Large intestine (tissue), 3 donors: ENCODE measurements at regions not wholly inside any gene's neighbourhood (a gene's known extent, or its start where the extent isn't known, plus 50 kb on each side); places are given as distances from the start of the nearest gene placed in this dataset.

Source experiments
- DNase-seq, 2 donors: peaks; one replicate each; pipeline versions ENCODE4 v3.0.0 to v3.0.0-alpha.2; 2013
- H3K27ac ChIP-seq: one replicate; pipeline ENCODE4 v1.5.1; 2013; ENCODE audit warnings: low read length
- H3K27me3 ChIP-seq: 2 replicates; pipeline ENCODE4 v1.6.1; 2013; ENCODE audit warnings: low read length; ENCODE audit not compliant: control insufficient read depth, insufficient read depth
- H3K36me3 ChIP-seq: 2 replicates; pipeline ENCODE4 v1.6.1; 2013; ENCODE audit warnings: low read length; ENCODE audit not compliant: control insufficient read depth, insufficient read depth
- H3K4me1 ChIP-seq: one replicate; pipeline ENCODE4 v1.6.1; 2013; ENCODE audit warnings: low read length; ENCODE audit not compliant: control insufficient read depth, insufficient read depth
- H3K4me3 ChIP-seq: one replicate; pipeline ENCODE4 v1.5.1; 2013; ENCODE audit warnings: low read length
- H3K9me3 ChIP-seq: one replicate; pipeline ENCODE4 v1.6.1; 2013; ENCODE audit warnings: mild to moderate bottlenecking, low read depth, low read length, moderate library complexity; ENCODE audit not compliant: control insufficient read depth
- WGBS: methylation state at CpG from one replicate; pipeline ENCODE4 v1.1.5; 2013; ENCODE audit warnings: low lambda C conversion rate; ENCODE audit not compliant: insufficient coverage; 5-methylcytosine and 5-hydroxymethylcytosine counted together

GRCh38 chr1:101389547-101389929 is 152.7 kb downstream of the S1PR1 start:
- H3K27ac ChIP-seq, result no peak overlapping the region
- no peak overlapping the region for H3K4me3 ChIP-seq
- no CpG with 5 or more reads among the region's 2 CpGs for WGBS
- no peaks in the 10 kb centered on the region for H3K4me1 ChIP-seq
- no peaks in the 10 kb centered on the region for H3K36me3 ChIP-seq
- no peaks in the 10 kb centered on the region for H3K9me3 ChIP-seq
- no peaks in the 10 kb centered on the region for H3K27me3 ChIP-seq
- no peak for DNase-seq

DNA sequence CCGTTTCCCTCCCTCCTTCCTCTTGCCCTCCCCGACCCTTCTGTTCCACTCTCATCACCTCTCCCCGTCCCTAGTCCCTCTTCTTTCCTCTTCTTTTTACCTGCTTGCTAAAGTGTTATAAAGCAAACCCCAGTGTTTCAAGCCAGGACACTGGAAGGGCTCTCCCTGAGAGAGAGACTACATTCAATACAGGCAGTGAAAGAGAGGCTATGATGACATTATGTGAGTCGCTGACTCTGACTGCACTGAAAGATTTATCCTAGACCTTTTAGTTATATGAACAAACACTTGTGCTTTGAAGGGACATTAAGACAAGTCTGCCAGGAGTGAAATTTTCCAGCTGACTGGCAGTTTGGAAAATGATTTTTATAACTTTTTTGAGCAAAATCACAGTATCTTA is 155.7 kb downstream of the S1PR1 start:
- no peaks in the 10 kb centered on the region for H3K9me3 ChIP-seq
- 80% methylated on average over 1 of the region's 4 CpGs for WGBS
- no peaks in the 10 kb centered on the region for H3K36me3 ChIP-seq
- H3K27ac ChIP-seq, result no peak overlapping the region
- no peak for DNase-seq
- no peaks in the 10 kb centered on the region for H3K4me1 ChIP-seq
- no peak overlapping the region for H3K4me3 ChIP-seq
- H3K27me3 ChIP-seq, result no peaks in the 10 kb centered on the region

DNA sequence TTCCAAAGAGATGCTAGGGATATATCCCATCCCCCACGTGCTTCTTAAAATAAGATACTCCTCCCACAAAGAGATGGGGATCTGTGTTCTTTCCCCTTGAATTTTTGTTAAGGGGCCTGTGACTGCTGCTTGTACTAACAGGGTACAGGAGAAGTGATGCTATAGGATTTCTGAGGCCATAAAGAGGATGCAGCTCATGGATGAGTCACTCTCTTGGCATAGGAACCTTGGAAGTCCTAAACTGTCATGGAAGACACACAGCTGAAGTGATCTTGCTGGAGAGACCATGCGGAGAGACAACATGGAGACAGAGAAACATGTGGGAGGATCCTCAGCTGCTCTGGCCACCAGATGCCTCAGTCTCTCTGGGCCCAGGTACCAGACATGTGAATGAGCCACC is 157.2 kb downstream of the S1PR1 start:
- no CpG with 5 or more reads among the region's 2 CpGs for WGBS
- DNase-seq, result no peak
- Histone ChIP-seq H3K4me3 (no peak overlapping the region), H3K9me3 (no peaks in the 10 kb centered on the region), H3K4me1 (no peaks in the 10 kb centered on the region), H3K36me3 (no peaks in the 10 kb centered on the region), H3K27me3 (no peaks in the 10 kb centered on the region), H3K27ac (no peak overlapping the region)

DNA sequence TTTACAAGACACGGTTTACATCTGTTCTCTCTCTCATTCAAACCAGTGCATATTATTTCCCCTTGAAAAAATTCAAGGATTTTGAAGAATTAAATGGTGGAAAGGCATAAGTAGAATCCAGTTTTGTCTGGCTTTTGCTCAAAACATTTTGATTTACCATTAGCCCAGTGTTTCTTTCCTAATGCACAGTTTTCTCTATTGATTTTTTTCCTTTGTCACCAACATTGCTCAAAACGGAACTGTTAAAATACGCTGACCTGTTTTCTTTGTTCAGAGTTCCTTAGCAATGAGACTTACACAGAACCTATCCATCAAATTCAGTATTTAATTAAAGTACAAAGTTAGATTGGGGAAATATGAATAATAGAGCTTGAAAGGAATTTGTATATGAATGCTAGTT is 162.4 kb downstream of the S1PR1 start:
- H3K4me1 ChIP-seq, result no peaks in the 10 kb centered on the region
- no peaks in the 10 kb centered on the region for H3K36me3 ChIP-seq
- DNase-seq, result no peak
- 0% methylated on average over 1 of the region's 3 CpGs for WGBS
- no peak overlapping the region for H3K27ac ChIP-seq
- no peaks in the 10 kb centered on the region for H3K27me3 ChIP-seq
- H3K4me3 ChIP-seq, result no peak overlapping the region
- H3K9me3 ChIP-seq, result no peaks in the 10 kb centered on the region

GRCh38 chr1:101406271-101406670 is 169.5 kb downstream of the S1PR1 start:
- H3K4me3 ChIP-seq, result no peak overlapping the region
- no peak for DNase-seq
- 91% methylated on average over 4 of the region's 4 CpGs for WGBS
- no peaks in the 10 kb centered on the region for H3K27me3 ChIP-seq
- no peaks in the 10 kb centered on the region for H3K9me3 ChIP-seq
- no peaks in the 10 kb centered on the region for H3K36me3 ChIP-seq
- H3K4me1 ChIP-seq, result no peaks in the 10 kb centered on the region
- no peak overlapping the region for H3K27ac ChIP-seq

DNA sequence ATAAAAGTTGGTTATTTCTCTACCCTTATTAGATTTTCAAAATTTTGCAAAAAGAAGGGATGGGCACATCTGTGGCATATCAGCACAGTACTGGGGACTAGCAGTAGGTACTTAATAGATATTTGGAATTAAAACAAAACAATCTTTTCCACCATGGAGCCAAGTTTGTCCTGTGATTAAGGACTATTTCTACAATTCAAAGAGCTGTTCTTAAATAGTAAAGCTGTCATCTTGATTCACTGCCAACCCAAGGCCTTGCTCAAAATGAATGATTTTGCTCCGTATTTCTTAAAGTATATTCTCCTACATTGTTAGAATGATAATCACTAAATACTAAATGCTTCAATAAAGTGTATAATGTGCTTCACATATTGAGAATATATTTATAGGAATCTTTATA is 169.9 kb downstream of the S1PR1 start:
- Histone ChIP-seq H3K9me3 (no peaks in the 10 kb centered on the region), H3K4me1 (no peaks in the 10 kb centered on the region), H3K4me3 (no peak overlapping the region), H3K27ac (no peak overlapping the region), H3K36me3 (no peaks in the 10 kb centered on the region), H3K27me3 (no peaks in the 10 kb centered on the region)
- DNase-seq, result no peak
- WGBS, result no CpG with 5 or more reads among the region's 1 CpG

- WGBS, result no CpG with 5 or more reads among the region's 2 CpGs
- H3K4me1 ChIP-seq, result no peaks in the 10 kb centered on the region
- H3K9me3 ChIP-seq, result no peaks in the 10 kb centered on the region
- no peak for DNase-seq
- no peak overlapping the region for H3K27ac ChIP-seq
- no peaks in the 10 kb centered on the region for H3K27me3 ChIP-seq
- no peaks in the 10 kb centered on the region for H3K36me3 ChIP-seq
- no peak overlapping the region for H3K4me3 ChIP-seq
Observed at GRCh38 chr1:101407505-101408211, 170.8 kb downstream of the S1PR1 start.

DNA sequence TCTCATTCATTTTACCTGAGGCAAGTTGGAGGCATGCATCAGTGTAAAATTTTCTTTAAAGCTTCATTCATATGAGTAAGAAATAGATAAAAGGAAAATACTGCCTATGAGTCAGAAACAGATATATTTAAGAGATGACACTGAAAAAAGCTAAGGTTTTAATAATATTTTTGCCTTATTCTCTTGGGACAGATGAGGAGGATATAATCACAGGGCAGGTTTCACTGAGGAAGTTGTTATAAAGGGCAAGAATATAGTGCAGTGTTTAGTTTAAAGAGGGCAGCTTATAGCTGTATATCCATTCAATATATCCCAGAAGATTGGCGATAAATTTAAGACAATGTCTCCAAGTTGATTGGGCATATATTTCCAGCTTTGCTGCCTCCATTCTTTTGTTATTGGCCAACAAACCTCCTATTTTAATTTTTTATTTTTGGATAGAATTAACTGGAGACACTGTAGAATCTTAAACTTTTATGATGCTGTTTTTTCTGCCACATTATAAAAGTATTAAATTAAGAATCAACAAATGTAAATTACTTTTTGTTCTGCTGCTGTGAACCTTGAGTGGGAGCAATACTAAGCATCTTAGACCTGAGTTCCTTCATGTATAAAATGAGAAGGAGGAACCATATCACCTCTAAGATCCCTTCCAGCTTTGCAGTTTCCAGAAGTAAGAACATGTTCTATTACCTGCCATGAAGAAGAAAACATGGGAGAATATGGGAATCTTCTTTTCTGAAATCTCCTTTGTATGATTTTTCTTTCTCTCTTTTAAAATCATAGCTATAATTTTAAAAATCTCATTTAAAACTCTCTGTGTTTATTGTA is 171.6 kb downstream of the S1PR1 start:
- no peak overlapping the region for H3K27ac ChIP-seq
- H3K9me3 ChIP-seq, result no peaks in the 10 kb centered on the region
- no peaks in the 10 kb centered on the region for H3K27me3 ChIP-seq
- no peaks in the 10 kb centered on the region for H3K36me3 ChIP-seq
- no peak overlapping the region for H3K4me3 ChIP-seq
- no peaks in the 10 kb centered on the region for H3K4me1 ChIP-seq
- no peak for DNase-seq
- no CpG with 5 or more reads among the region's 1 CpG for WGBS

- Histone ChIP-seq H3K4me3 (no peak overlapping the region), H3K36me3 (no peaks in the 10 kb centered on the region), H3K27ac (no peak overlapping the region), H3K9me3 (no peaks in the 10 kb centered on the region), H3K4me1 (no peaks in the 10 kb centered on the region), H3K27me3 (no peaks in the 10 kb centered on the region)
- DNase-seq, result no peak
Observed at GRCh38 chr1:101409102-101409501, 172.3 kb downstream of the S1PR1 start.

- Histone ChIP-seq H3K9me3 (no peaks in the 10 kb centered on the region), H3K4me1 (no peaks in the 10 kb centered on the region), H3K27ac (no peak overlapping the region), H3K27me3 (no peaks in the 10 kb centered on the region), H3K4me3 (no peak overlapping the region), H3K36me3 (no peaks in the 10 kb centered on the region)
- no peak for DNase-seq
- no CpG with 5 or more reads among the region's 3 CpGs for WGBS
Observed at GRCh38 chr1:101410048-101410878, 173.4 kb downstream of the S1PR1 start.
